HG03460 (cell line): ENCODE measurements at regions not wholly inside any gene's neighbourhood (a gene's known extent, or its start where the extent isn't known, plus 50 kb on each side); places are given as distances from the start of the nearest gene placed in this dataset.
"Not testable (repeated sequence)": the region's sequence is repeated elsewhere in the genome, so short reads cannot be mapped to it uniquely, and the experiment has no call there.

Source experiments
- ATAC-seq: cut with Tn5 transposase; IDR thresholded peaks from one replicate; pipeline ENCODE4 v1.9.1; 2021; ENCODE audit not compliant: unreplicated experiment

DNA sequence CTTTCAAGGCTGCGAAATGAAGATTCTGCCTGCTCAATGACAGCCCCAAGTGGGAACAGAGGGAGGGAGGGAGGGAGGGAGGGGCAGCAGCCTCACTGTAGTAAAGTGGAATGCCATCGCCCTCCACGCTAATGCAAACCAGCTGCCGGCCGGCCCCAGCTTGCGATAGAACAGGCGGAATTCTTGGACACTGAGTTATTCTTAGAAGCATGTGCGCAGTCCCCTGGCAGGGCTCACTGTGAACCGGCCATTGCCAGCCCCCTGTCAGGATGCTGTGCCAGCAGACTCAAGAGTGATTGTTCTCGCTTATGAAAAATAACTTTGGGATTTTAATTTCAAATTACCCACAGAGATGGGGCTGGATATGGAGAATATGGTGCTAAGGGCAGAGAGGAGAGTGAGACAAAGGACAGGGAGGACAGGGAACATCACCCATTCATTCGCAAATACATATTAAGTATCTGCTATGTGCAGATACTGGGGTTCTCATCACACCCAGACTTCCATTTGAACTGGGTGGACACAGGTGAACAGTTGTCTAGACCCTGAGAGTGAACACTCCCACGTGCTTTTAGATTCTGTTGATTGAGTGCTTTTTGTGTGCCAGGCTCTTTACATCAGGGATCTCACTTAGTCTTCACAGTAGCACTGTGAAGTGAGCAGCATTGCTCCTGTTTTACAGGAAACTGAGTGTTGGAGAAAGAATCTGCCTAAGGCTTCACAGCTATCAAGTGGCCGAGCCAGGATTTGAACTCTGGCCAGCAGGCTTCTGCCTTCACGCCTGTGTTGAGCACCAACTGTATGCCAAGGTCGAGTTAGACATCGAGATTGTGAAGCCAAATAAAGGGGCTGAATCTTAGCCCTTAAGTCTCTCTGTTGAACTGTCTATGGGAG is 192.9 kb downstream of the C12orf75 start:
- ATAC-seq, result no peak

GRCh38 chr12:105524961-105525360 is 194.5 kb downstream of the C12orf75 start:
- no peak for ATAC-seq

DNA sequence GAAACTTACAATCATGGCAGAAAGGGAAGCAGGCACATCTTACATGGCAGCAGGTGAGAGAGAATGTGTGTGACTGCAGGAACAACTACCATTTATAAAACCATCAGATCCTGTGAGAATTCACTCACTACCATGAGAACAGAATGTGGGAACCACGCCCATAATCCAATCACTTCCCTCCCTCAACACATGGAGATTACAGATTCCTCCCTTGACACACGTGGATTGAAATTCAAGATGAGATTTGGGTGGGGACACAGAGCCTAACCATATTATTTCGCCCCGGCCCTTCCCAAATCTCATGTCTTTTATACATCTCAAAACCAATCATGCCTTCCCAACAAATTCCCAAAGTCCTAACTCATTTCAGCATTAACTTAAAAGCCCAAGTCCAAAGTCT is 203.6 kb downstream of the C12orf75 start:
- ATAC-seq, result no peak

DNA sequence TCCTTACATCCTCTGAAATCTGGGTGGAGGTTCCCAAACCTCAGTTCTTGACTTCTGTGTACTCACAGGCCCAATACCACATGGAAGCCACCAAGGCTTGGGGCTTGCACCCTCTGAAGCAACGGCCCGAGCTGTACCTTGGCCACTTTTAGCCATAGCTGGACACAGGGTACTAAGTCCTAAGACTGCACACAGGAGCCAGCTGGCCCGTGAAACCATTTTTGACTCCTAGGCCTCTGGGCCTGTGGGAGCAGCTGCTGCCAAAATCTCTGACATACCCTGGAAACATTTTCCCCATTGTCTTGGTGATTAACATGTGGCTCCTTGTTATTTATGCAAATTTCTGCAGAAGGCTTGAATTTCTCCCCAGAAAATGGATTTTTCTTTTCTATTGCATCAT is 204.5 kb downstream of the C12orf75 start:
- not testable (repeated sequence) for ATAC-seq

- no peak for ATAC-seq
Observed at GRCh38 chr12:105538880-105539279, 208.4 kb downstream of the C12orf75 start.

DNA sequence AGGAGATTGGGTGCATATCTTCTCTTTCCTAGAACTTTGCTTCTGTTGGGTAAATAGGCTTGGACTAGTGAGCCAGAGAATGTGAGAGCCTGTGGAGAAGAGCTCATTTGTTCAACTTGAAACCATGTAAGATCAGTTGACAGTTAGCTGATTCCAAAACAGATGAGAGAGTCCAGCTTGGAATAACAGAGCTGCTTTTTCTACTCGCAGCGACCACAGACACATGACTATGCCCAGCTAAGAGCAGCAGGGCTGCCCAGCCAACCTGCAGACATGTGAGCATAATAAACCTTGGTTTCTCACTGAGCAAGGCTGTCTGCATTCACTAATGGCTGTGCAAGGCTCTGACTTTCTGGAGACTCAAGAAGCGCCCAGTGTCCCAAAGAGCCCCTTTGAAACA is 209.2 kb downstream of the C12orf75 start:
- ATAC-seq, result no peak

- ATAC-seq, result no peak
Observed at GRCh38 chr12:105547786-105548185, 217.3 kb downstream of the C12orf75 start.

DNA sequence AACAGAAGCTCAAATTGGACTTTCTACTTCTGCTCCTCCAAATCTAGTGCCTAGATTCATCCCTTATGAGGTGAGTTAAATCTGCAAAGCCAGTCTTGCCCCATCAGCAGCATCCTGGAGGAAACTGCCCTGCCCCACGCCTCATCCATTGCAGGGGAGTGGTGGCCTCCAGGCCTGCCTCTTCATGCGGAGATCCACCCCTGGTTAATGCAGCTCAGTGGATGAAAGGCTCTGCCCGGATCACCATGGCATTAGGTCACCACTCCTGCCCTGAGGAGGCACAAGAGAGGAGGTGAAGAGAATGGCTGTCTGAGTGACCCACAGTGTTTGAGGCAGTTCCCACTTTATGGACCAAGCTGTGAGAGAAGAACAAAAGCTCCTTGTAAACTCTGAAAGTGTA is 218.1 kb downstream of the C12orf75 start:
- no peak for ATAC-seq

GRCh38 chr12:105552056-105552455 is 221.6 kb downstream of the C12orf75 start:
- no peak for ATAC-seq

- ATAC-seq, result no peak
Observed at GRCh38 chr12:105554223-105554678, 223.8 kb downstream of the C12orf75 start.

DNA sequence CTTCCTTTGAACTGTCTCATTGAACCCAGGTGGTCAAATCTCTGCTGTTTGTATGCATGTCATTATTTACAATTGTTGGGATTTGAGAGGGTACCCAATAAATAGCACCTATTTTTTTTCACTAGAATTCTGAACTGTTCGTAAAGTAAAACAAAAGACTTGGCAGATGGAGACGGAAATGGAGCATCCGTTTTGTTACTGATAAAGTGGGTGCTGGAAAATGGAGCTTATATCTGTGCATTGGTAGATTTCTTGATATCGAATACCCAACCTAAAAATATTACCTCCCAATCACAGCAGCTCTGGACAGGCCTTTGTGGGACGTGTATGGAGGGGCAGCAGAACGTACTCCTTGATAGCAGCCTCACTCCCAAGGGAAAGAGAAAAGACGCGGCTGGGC is 224.4 kb downstream of the C12orf75 start:
- no peak for ATAC-seq

GRCh38 chr12:105555556-105556295 is 225.2 kb downstream of the C12orf75 start:
- ATAC-seq, result no peak

DNA sequence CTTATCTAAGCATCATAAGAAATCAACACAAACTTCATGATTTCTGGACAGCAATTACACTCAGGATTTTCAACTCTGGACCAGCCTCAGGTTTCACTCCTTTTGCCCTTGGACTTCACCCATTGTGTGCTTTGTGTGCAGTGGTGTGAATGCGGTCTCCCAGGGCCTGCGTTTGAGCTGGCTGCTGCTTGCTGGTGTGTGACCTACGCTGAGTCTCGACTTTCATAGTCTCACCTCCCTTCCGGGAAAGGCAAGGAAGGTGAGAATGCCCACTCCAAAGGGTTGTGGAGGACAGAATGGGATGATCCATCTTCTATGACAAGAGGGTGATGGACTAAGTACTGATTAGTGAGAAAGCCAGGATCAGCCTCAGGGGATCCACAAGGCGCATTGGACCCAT is 228.8 kb downstream of the C12orf75 start:
- ATAC-seq, result no peak

- ATAC-seq, result no peak
Observed at GRCh38 chr12:105561546-105562198, 231.2 kb downstream of the C12orf75 start.

DNA sequence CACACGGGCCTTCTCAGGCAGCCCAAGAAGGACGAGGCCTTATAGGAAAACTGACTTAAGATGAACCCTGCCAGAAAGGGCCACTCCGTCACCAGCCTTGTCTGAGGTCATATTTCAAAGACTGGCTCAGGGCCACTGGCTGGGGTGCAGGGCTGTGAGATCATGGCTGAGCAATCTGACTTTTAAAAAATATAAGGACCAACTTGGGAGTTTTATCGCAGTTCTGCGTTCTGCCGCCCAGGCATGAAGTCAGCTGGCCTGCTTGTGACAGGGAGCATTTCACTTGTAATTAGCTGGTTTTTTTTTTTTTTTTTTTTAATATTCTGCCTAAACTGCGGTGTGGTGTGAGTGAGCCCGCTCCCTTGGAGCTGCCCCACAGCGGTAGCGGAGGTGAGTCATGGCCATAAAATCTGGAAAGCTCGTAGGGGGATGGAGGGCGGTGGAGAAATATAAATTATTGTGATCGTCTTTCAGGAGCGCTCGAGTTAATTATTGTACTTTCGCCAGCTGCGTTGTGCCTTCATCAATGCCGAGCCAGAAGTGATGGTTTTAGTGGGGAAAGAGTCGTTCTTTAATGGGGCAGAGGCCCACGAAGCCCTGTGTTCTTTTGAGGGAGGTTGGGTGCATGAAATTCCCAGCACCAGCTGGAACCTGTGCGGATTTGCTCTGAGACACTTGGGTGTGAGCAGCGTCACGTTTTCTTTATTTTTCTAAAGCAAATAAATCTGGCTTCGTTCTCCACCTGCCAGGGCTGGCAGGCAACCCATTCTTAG is 231.9 kb downstream of the C12orf75 start:
- no peak for ATAC-seq

- ATAC-seq, result no peak
Observed at GRCh38 chr12:105567061-105567460, 236.6 kb downstream of the C12orf75 start.

- ATAC-seq, result no peak
Observed at GRCh38 chr12:105569886-105570285, 239.4 kb downstream of the C12orf75 start.

- no peak for ATAC-seq
Observed at GRCh38 chr12:105570944-105571343, 240.5 kb downstream of the C12orf75 start.

GRCh38 chr12:105573574-105573973 is 243.1 kb downstream of the C12orf75 start:
- no peak for ATAC-seq

GRCh38 chr12:105574056-105574715 is 243.7 kb downstream of the C12orf75 start:
- ATAC-seq, result no peak
